SU-DHL-6 (cell line): ENCODE measurements at regions not wholly inside any gene's neighbourhood (a gene's known extent, or its start where the extent isn't known, plus 50 kb on each side); places are given as distances from the start of the nearest gene placed in this dataset.

ENCODE experiments used
- EZH2phosphoT487 ChIP-seq: fragments of 200-600 bp; sonication (generic), shearing (Covaris generic); conservative IDR thresholded peaks from 2 replicates; pipeline ENCODE4 v1.6.1; 2018; ENCODE audit warnings: mild to moderate bottlenecking, antibody characterized with exemption, low read length, moderate library complexity, mixed read lengths
- TF ChIP-seq, protein P1 (sequence below): fragments of 200-600 bp; sonication (generic); IDR thresholded peaks from one replicate; pipeline ENCODE4 v1.5.1; 2017; ENCODE audit warnings: antibody characterized with exemption, mild to moderate bottlenecking, low read length, moderate library complexity; ENCODE audit not compliant: insufficient read depth, poor library complexity, severe bottlenecking

DNA sequence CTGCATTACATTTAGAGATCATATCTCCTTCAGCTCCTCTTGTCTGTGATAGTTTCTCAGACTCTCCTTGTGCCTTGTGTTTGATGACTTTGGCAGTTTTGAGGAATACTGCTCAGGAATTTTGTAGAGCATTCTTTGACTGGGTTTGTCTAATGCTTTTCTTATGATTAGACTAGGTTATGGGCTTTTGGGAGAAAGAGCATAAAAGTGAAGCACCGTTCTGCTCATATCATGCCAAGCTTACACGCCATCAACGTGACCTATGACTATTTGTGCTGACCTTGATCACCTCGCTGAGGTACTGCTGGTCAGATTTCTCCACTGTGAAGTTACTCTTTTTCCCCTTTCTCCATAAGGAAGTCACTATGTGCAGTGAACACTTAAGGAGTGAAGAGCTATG is 256.0 kb downstream of the LY86 start:
- TF ChIP-seq, protein P1, sequence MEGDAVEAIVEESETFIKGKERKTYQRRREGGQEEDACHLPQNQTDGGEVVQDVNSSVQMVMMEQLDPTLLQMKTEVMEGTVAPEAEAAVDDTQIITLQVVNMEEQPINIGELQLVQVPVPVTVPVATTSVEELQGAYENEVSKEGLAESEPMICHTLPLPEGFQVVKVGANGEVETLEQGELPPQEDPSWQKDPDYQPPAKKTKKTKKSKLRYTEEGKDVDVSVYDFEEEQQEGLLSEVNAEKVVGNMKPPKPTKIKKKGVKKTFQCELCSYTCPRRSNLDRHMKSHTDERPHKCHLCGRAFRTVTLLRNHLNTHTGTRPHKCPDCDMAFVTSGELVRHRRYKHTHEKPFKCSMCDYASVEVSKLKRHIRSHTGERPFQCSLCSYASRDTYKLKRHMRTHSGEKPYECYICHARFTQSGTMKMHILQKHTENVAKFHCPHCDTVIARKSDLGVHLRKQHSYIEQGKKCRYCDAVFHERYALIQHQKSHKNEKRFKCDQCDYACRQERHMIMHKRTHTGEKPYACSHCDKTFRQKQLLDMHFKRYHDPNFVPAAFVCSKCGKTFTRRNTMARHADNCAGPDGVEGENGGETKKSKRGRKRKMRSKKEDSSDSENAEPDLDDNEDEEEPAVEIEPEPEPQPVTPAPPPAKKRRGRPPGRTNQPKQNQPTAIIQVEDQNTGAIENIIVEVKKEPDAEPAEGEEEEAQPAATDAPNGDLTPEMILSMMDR, result no peak
- TF ChIP-seq EZH2phosphoT487, result no peak
